ENCODE measurements at regions not wholly inside any gene's neighbourhood (a gene's known extent, or its start where the extent isn't known, plus 50 kb on each side); places are given as distances from the start of the nearest gene placed in this dataset.
A peak's percentile ranks its signal among the peaks of the same experiment; 100 is the strongest.

GRCh38 chr17:15894258-15894657 is 50.7 kb upstream of the ADORA2B start (continued):
- TF ChIP-seq POLR2G (IDR thresholded peaks at IDR 0.05; ENCODE audit: low read depth, low read length) (no peak), RNF2 (conservative IDR thresholded peaks at IDR 0.05; ENCODE audit: low read depth) (no peak), GTF2F1 (IDR thresholded peaks at IDR 0.05; ENCODE audit: low read length) (no peak), KMT2B (CRISPR knock-in tag; IDR thresholded peaks at IDR 0.05) (no peak), ZNF280B (CRISPR knock-in tag; IDR thresholded peaks at IDR 0.05; ENCODE audit: borderline replicate concordance) (no peak), ZNF781 (CRISPR knock-in tag; IDR thresholded peaks at IDR 0.05; ENCODE audit: borderline replicate concordance, not compliant biosample characterization) (no peak), ZNF652 (CRISPR knock-in tag; IDR thresholded peaks at IDR 0.05; ENCODE audit: borderline replicate concordance, low read depth) (no peak), SIN3A (IDR thresholded peaks at IDR 0.05; ENCODE audit: borderline replicate concordance, low read depth, low read length) (no peak), KDM2A (CRISPR knock-in tag; IDR thresholded peaks at IDR 0.05; ENCODE audit: borderline replicate concordance, low read depth) (no peak), SP2 (CRISPR knock-in tag; IDR thresholded peaks at IDR 0.05) (no peak)

- DNase-seq (ENCODE audit: low spot score) (no peak), ATAC-seq (no peak), FAIRE-seq (no peak)
- intact Hi-C loops (cut with micrococcal nuclease; ENCODE audit: unreplicated experiment) = no loop called here
- Histone ChIP-seq H3K79me2 (ENCODE audit: insufficient read depth, low read length) (no peaks in the 10 kb centered on the region), H3K9me3 (ENCODE audit: low read length) (no peaks in the 10 kb centered on the region), H2AFZ (ENCODE audit: low read length) (no peak overlapping the region), H3K4me1 (ENCODE audit: insufficient read depth, low read length) (peaks cover 26% of the 10 kb centered on the region), H4K20me1 (ENCODE audit: insufficient read depth, low read length) (no peaks in the 10 kb centered on the region), H3K36me3 (replicated peaks in 1 of 2; ENCODE audit: control insufficient read depth in 1 of 2, insufficient read depth in 2 of 2, low read length in 2 of 2) (no peaks in the 10 kb centered on the region), H3K27me3 (ENCODE audit: control insufficient read depth in 1 of 2, insufficient read depth in 2 of 2, low read length in 2 of 2) (no peaks in the 10 kb centered on the region; a peak in 1 of 5 replicates), H3K9ac (ENCODE audit: insufficient read depth, low read depth, low read length) (no peak overlapping the region), H3K27ac (ENCODE audit: extremely low read length, insufficient read depth, low read length) (no peak overlapping the region), H3K4me2 (ENCODE audit: low read depth, low read length) (no peak overlapping the region), H3K4me3 (replicated peaks in 1 of 3; ENCODE audit: insufficient read depth in 1 of 3, low read depth in 2 of 3, low read length in 3 of 3) (no peak overlapping the region)
- 72% methylated on average over 12 of the region's 12 CpGs for WGBS (ENCODE audit: low lambda C conversion rate)
- in situ Hi-C loops (cut with HindIII; ENCODE audit: extremely low pct_ligation_motif_present, low pct_unique_long_range_greater_than_20kb) = no loop called here
- no TSS peak for BruUV-seq (replicated peaks)
- ChIA-PET CTCF (ENCODE audit: low intra/inter-chr PET ratio, low total read pairs) (no interaction called here), POLR2A (no interaction called here)
- TF ChIP-seq PRDM15 (CRISPR knock-in tag; IDR thresholded peaks at IDR 0.05) (peak; percentile 28; the same call in 1 of the 2 replicates), ZNF792 (CRISPR knock-in tag; IDR thresholded peaks at IDR 0.05) (no peak)
Measured at GRCh38 chr17:15894913-15895658, 49.8 kb upstream of the ADORA2B start.
